ENCODE measurements at regions not wholly inside any gene's neighbourhood (a gene's known extent, or its start where the extent isn't known, plus 50 kb on each side); places are given as distances from the start of the nearest gene placed in this dataset.
A peak's percentile ranks its signal among the peaks of the same experiment; 100 is the strongest.

GRCh38 chr1:190738317-190738716, 260.7 kb upstream of the BRINP3 start:
- peak; percentile 60 for DNase-seq (ENCODE audit: low read depth)
- Histone ChIP-seq H3K36me3 (ENCODE audit: control insufficient read depth, insufficient read depth, low read length, severe bottlenecking) (no peaks in the 10 kb centered on the region), H3K4me1 (ENCODE audit: control insufficient read depth, insufficient read depth, low read length) (no peaks in the 10 kb centered on the region), H3K9me3 (ENCODE audit: control insufficient read depth, low read length) (no peaks in the 10 kb centered on the region), H3K4me3 (ENCODE audit: low read length) (no peak overlapping the region), H3K27me3 (replicated peaks; ENCODE audit: control insufficient read depth, insufficient read depth, low read length) (no peaks in the 10 kb centered on the region), H3K9ac (ENCODE audit: low read length) (no peak overlapping the region)

- H3K4me1 ChIP-seq (ENCODE audit: control insufficient read depth, insufficient read depth, low read length): no peaks in the 10 kb centered on the region
- no peak overlapping the region for H3K9ac ChIP-seq (ENCODE audit: low read length)
- H3K4me3 ChIP-seq (ENCODE audit: low read length): no peak overlapping the region
Observed at GRCh38 chr1:190739926-190740325, 262.3 kb upstream of the BRINP3 start.

GRCh38 chr1:190747704-190748103, 270.0 kb upstream of the BRINP3 start:
- Histone ChIP-seq H3K9me3 (ENCODE audit: control insufficient read depth, low read length) (no peaks in the 10 kb centered on the region), H3K27me3 (replicated peaks; ENCODE audit: control insufficient read depth, insufficient read depth, low read length) (no peaks in the 10 kb centered on the region), H3K4me1 (ENCODE audit: control insufficient read depth, insufficient read depth, low read length) (peaks cover 16% of the 10 kb centered on the region), H3K9ac (ENCODE audit: low read length) (no peak overlapping the region), H3K36me3 (ENCODE audit: control insufficient read depth, insufficient read depth, low read length, severe bottlenecking) (no peaks in the 10 kb centered on the region), H3K4me3 (ENCODE audit: low read length) (peak overlapping the region; percentile 39)
- peak; percentile 92 for DNase-seq (ENCODE audit: low read depth)

More at GRCh38 chr1:190739926-190740325, 262.3 kb upstream of the BRINP3 start:
- Histone ChIP-seq H3K36me3 (ENCODE audit: control insufficient read depth, insufficient read depth, low read length, severe bottlenecking) (no peaks in the 10 kb centered on the region), H3K9me3 (ENCODE audit: control insufficient read depth, low read length) (no peaks in the 10 kb centered on the region), H3K27me3 (replicated peaks; ENCODE audit: control insufficient read depth, insufficient read depth, low read length) (no peaks in the 10 kb centered on the region)
- DNase-seq (ENCODE audit: low read depth): no peak

GRCh38 chr1:190752131-190752530, 274.5 kb upstream of the BRINP3 start:
- Histone ChIP-seq H3K9me3 (ENCODE audit: control insufficient read depth, low read length) (no peaks in the 10 kb centered on the region), H3K4me1 (ENCODE audit: control insufficient read depth, insufficient read depth, low read length) (peaks cover 13% of the 10 kb centered on the region), H3K9ac (ENCODE audit: low read length) (no peak overlapping the region), H3K27me3 (replicated peaks; ENCODE audit: control insufficient read depth, insufficient read depth, low read length) (no peaks in the 10 kb centered on the region), H3K4me3 (ENCODE audit: low read length) (no peak overlapping the region), H3K36me3 (ENCODE audit: control insufficient read depth, insufficient read depth, low read length, severe bottlenecking) (no peaks in the 10 kb centered on the region)
- no peak for DNase-seq (ENCODE audit: low read depth)

GRCh38 chr1:190754666-190755065, 277.0 kb upstream of the BRINP3 start:
- DNase-seq (ENCODE audit: low read depth): peak; percentile 93
- Histone ChIP-seq H3K27me3 (replicated peaks; ENCODE audit: control insufficient read depth, insufficient read depth, low read length) (no peaks in the 10 kb centered on the region), H3K4me1 (ENCODE audit: control insufficient read depth, insufficient read depth, low read length) (no peaks in the 10 kb centered on the region), H3K9me3 (ENCODE audit: control insufficient read depth, low read length) (no peaks in the 10 kb centered on the region), H3K4me3 (ENCODE audit: low read length) (no peak overlapping the region), H3K36me3 (ENCODE audit: control insufficient read depth, insufficient read depth, low read length, severe bottlenecking) (no peaks in the 10 kb centered on the region), H3K9ac (ENCODE audit: low read length) (no peak overlapping the region)

- no peak overlapping the region for H3K4me3 ChIP-seq (ENCODE audit: low read length)
- DNase-seq (ENCODE audit: low read depth): no peak
- H3K4me1 ChIP-seq (ENCODE audit: control insufficient read depth, insufficient read depth, low read length): no peaks in the 10 kb centered on the region
- H3K9ac ChIP-seq (ENCODE audit: low read length): no peak overlapping the region
- no peaks in the 10 kb centered on the region for H3K9me3 ChIP-seq (ENCODE audit: control insufficient read depth, low read length)
- H3K27me3 ChIP-seq (replicated peaks; ENCODE audit: control insufficient read depth, insufficient read depth, low read length): no peaks in the 10 kb centered on the region
- H3K36me3 ChIP-seq (ENCODE audit: control insufficient read depth, insufficient read depth, low read length, severe bottlenecking): no peaks in the 10 kb centered on the region
Observed at GRCh38 chr1:190759807-190760206, 282.1 kb upstream of the BRINP3 start.

GRCh38 chr1:190762325-190762724, 284.7 kb upstream of the BRINP3 start:
- no peak for DNase-seq (ENCODE audit: low read depth)
- H3K27me3 ChIP-seq (replicated peaks; ENCODE audit: control insufficient read depth, insufficient read depth, low read length): no peaks in the 10 kb centered on the region
- H3K36me3 ChIP-seq (ENCODE audit: control insufficient read depth, insufficient read depth, low read length, severe bottlenecking): no peaks in the 10 kb centered on the region
- H3K4me1 ChIP-seq (ENCODE audit: control insufficient read depth, insufficient read depth, low read length): no peaks in the 10 kb centered on the region
- H3K9me3 ChIP-seq (ENCODE audit: control insufficient read depth, low read length): no peaks in the 10 kb centered on the region
- no peak overlapping the region for H3K4me3 ChIP-seq (ENCODE audit: low read length)
- no peak overlapping the region for H3K9ac ChIP-seq (ENCODE audit: low read length)

- Histone ChIP-seq H3K4me1 (ENCODE audit: control insufficient read depth, insufficient read depth, low read length) (no peaks in the 10 kb centered on the region), H3K27me3 (replicated peaks; ENCODE audit: control insufficient read depth, insufficient read depth, low read length) (no peaks in the 10 kb centered on the region), H3K4me3 (ENCODE audit: low read length) (no peak overlapping the region), H3K9me3 (ENCODE audit: control insufficient read depth, low read length) (no peaks in the 10 kb centered on the region), H3K9ac (ENCODE audit: low read length) (no peak overlapping the region), H3K36me3 (ENCODE audit: control insufficient read depth, insufficient read depth, low read length, severe bottlenecking) (no peaks in the 10 kb centered on the region)
- DNase-seq (ENCODE audit: low read depth): no peak
Observed at GRCh38 chr1:190792873-190793272, 315.2 kb upstream of the BRINP3 start.

GRCh38 chr1:190807629-190808028, 330.0 kb upstream of the BRINP3 start:
- no peaks in the 10 kb centered on the region for H3K27me3 ChIP-seq (replicated peaks; ENCODE audit: control insufficient read depth, insufficient read depth, low read length)
- no peaks in the 10 kb centered on the region for H3K4me1 ChIP-seq (ENCODE audit: control insufficient read depth, insufficient read depth, low read length)
- DNase-seq (ENCODE audit: low read depth): peak; percentile 0
- no peaks in the 10 kb centered on the region for H3K36me3 ChIP-seq (ENCODE audit: control insufficient read depth, insufficient read depth, low read length, severe bottlenecking)
- H3K4me3 ChIP-seq (ENCODE audit: low read length): no peak overlapping the region
- no peaks in the 10 kb centered on the region for H3K9me3 ChIP-seq (ENCODE audit: control insufficient read depth, low read length)
- H3K9ac ChIP-seq (ENCODE audit: low read length): no peak overlapping the region

GRCh38 chr1:190808035-190808434, 330.4 kb upstream of the BRINP3 start:
- H3K4me3 ChIP-seq (ENCODE audit: low read length): no peak overlapping the region
- no peaks in the 10 kb centered on the region for H3K36me3 ChIP-seq (ENCODE audit: control insufficient read depth, insufficient read depth, low read length, severe bottlenecking)
- no peaks in the 10 kb centered on the region for H3K9me3 ChIP-seq (ENCODE audit: control insufficient read depth, low read length)
- H3K4me1 ChIP-seq (ENCODE audit: control insufficient read depth, insufficient read depth, low read length): no peaks in the 10 kb centered on the region
- no peak overlapping the region for H3K9ac ChIP-seq (ENCODE audit: low read length)
- H3K27me3 ChIP-seq (replicated peaks; ENCODE audit: control insufficient read depth, insufficient read depth, low read length): no peaks in the 10 kb centered on the region
- peak; percentile 11 for DNase-seq (ENCODE audit: low read depth)

GRCh38 chr1:190809312-190809711, 331.6 kb upstream of the BRINP3 start:
- Histone ChIP-seq H3K4me1 (ENCODE audit: control insufficient read depth, insufficient read depth, low read length) (no peaks in the 10 kb centered on the region), H3K4me3 (ENCODE audit: low read length) (no peak overlapping the region), H3K9ac (ENCODE audit: low read length) (no peak overlapping the region), H3K9me3 (ENCODE audit: control insufficient read depth, low read length) (no peaks in the 10 kb centered on the region), H3K36me3 (ENCODE audit: control insufficient read depth, insufficient read depth, low read length, severe bottlenecking) (no peaks in the 10 kb centered on the region), H3K27me3 (replicated peaks; ENCODE audit: control insufficient read depth, insufficient read depth, low read length) (no peaks in the 10 kb centered on the region)
- no peak for DNase-seq (ENCODE audit: low read depth)

GRCh38 chr1:190812996-190813395, 335.3 kb upstream of the BRINP3 start:
- no peak overlapping the region for H3K4me3 ChIP-seq (ENCODE audit: low read length)
- no peaks in the 10 kb centered on the region for H3K36me3 ChIP-seq (ENCODE audit: control insufficient read depth, insufficient read depth, low read length, severe bottlenecking)
- no peak for DNase-seq (ENCODE audit: low read depth)
- H3K9me3 ChIP-seq (ENCODE audit: control insufficient read depth, low read length): no peaks in the 10 kb centered on the region
- H3K4me1 ChIP-seq (ENCODE audit: control insufficient read depth, insufficient read depth, low read length): no peaks in the 10 kb centered on the region
- no peak overlapping the region for H3K9ac ChIP-seq (ENCODE audit: low read length)
- H3K27me3 ChIP-seq (replicated peaks; ENCODE audit: control insufficient read depth, insufficient read depth, low read length): no peaks in the 10 kb centered on the region
